Keratinocyte (primary cell): ENCODE measurements at regions not wholly inside any gene's neighbourhood (a gene's known extent, or its start where the extent isn't known, plus 50 kb on each side); places are given as distances from the start of the nearest gene placed in this dataset.

Experiments
- DNase-seq: peaks from one replicate; pipeline ENCODE4 v3.0.0-alpha.2; 2011; ENCODE audit warnings: low read depth, missing footprints, low spot score
- FAIRE-seq: peaks from 2 replicates; lab custom pipeline; 2011; peaks lifted over from hg19 to GRCh38; lab: Jason Lieb, UNC
- H2AFZ ChIP-seq: 2 replicates; pipeline ENCODE4 v1.6.0; 2012; ENCODE audit warnings: low read length, control low read depth, inconsistent platforms; ENCODE audit not compliant: control insufficient read depth
- H3K27ac ChIP-seq: 2 replicates; pipeline ENCODE4 v1.5.1; 2011; ENCODE audit warnings: low read length; ENCODE audit not compliant: control insufficient read depth, insufficient read depth
- H3K27me3 ChIP-seq: 3 replicates; pipeline ENCODE4 v1.6.0; 2011; ENCODE audit warnings: low read length; ENCODE audit not compliant: control insufficient read depth, insufficient read depth; ENCODE audit errors: extremely low read depth
- H3K36me3 ChIP-seq, 2 experiments: 2 replicates in 1 of 2; 3 replicates in 1 of 2; pipeline ENCODE4 v1.5.1; 2011; ENCODE audit warnings: low read length in 2 of 2, mild to moderate bottlenecking in 1 of 2; ENCODE audit not compliant: control insufficient read depth in 2 of 2, insufficient read depth in 2 of 2; ENCODE audit errors: extremely low read depth in 1 of 2
- H3K4me1 ChIP-seq: 3 replicates; pipeline ENCODE4 v1.5.1; 2011; ENCODE audit warnings: low read length; ENCODE audit not compliant: control insufficient read depth, insufficient read depth; ENCODE audit errors: extremely low read depth
- H3K4me2 ChIP-seq: 3 replicates; pipeline ENCODE4 v1.6.0; 2011; ENCODE audit warnings: low read depth, low read length; ENCODE audit not compliant: control insufficient read depth, insufficient read depth; ENCODE audit errors: extremely low read depth
- H3K4me3 ChIP-seq, 3 experiments: fragments of 200-600 bp in 1 of 3; sonication (generic) in 1 of 3; 2 replicates in 2 of 3; 3 replicates in 1 of 3; pipeline ENCODE4 v1.5.1; 2011 to 2016; ENCODE audit warnings: low read length in 3 of 3, mild to moderate bottlenecking in 3 of 3, control low read depth in 2 of 3, inconsistent platforms in 1 of 3, low read depth in 1 of 3, mixed read lengths in 1 of 3, mixed run types in 1 of 3, moderate library complexity in 1 of 3; ENCODE audit not compliant: control insufficient read depth in 2 of 3, insufficient read depth in 2 of 3; ENCODE audit errors: extremely low read depth in 1 of 3
- H3K79me2 ChIP-seq: 2 replicates; pipeline ENCODE4 v1.6.0; 2012; ENCODE audit warnings: low read length; ENCODE audit not compliant: control insufficient read depth, insufficient read depth
- H3K9ac ChIP-seq: 3 replicates; pipeline ENCODE4 v1.6.0; 2011; ENCODE audit warnings: low read length; ENCODE audit not compliant: control insufficient read depth, insufficient read depth; ENCODE audit errors: extremely low read depth
- H3K9me1 ChIP-seq: 3 replicates; pipeline ENCODE4 v1.6.0; 2011; ENCODE audit warnings: low read length; ENCODE audit not compliant: control insufficient read depth, insufficient read depth; ENCODE audit errors: extremely low read depth
- H3K9me3 ChIP-seq: 2 replicates; pipeline ENCODE4 v1.5.1; 2012; ENCODE audit warnings: low read depth, low read length; ENCODE audit not compliant: control insufficient read depth
- H4K20me1 ChIP-seq: 3 replicates; pipeline ENCODE4 v1.6.0; 2011; ENCODE audit warnings: low read length; ENCODE audit not compliant: control insufficient read depth, insufficient read depth; ENCODE audit errors: extremely low read depth
- EZH2 ChIP-seq: IDR thresholded peaks from one replicate; pipeline ENCODE4 v1.6.1; 2012; ENCODE audit warnings: inconsistent platforms, mild to moderate bottlenecking, low read length, moderate library complexity
- dilution Hi-C: fragments of 300-500 bp; cut with MboI; formaldehyde crosslinking; loops from one replicate; pipeline ENCODE4 v1.7.0; 2020; ENCODE audit warnings: low sequenced_read_pairs; ENCODE audit not compliant: extremely low pct_ligation_motif_present
- TF ChIP-seq, protein P1 (sequence below), 3 experiments: IDR thresholded peaks in 1 of 3; conservative IDR thresholded peaks in 1 of 3; optimal IDR thresholded peaks in 1 of 3; 2 replicates in 2 of 3; 3 replicates in 1 of 3; pipeline versions ENCODE3 to v1.5.1; 2011; ENCODE audit warnings: low read length in 3 of 3, mild to moderate bottlenecking in 3 of 3, moderate library complexity in 2 of 3, control low read depth in 1 of 3, inconsistent platforms in 1 of 3; ENCODE audit not compliant: insufficient read depth in 2 of 3; ENCODE audit errors: extremely low read depth in 1 of 3

DNA sequence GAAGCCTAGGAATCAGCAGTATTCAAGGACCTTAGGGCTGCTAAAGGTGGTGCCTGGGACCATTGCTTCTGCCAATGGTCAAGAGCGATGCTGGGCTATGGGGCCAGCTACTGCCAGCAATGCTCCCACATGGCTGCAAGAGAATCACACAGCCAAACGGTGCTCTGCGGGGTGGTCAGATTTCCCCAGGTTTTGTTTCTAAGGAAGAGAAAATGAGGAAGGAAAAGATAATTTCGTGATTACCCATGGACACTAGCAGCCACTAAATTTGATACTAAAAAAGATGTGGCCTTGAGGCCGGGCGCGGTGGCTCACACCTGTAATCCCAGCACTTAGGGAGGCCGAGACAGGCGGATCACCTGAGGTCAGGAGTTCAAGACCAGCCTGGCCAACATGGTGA lies 83.0 kb downstream of the LYZL2 start:
- H3K9me3 ChIP-seq: no peaks in the 10 kb centered on the region
- FAIRE-seq (no peak), DNase-seq (no peak)
- H3K27me3 ChIP-seq: peaks cover 4% of the 10 kb centered on the region
- dilution Hi-C loops: no loop called here
- H3K79me2 ChIP-seq: no peaks in the 10 kb centered on the region
- H3K36me3 ChIP-seq: no peaks in the 10 kb centered on the region
- no peak overlapping the region for H2AFZ ChIP-seq
- no peak overlapping the region for H3K4me2 ChIP-seq
- H3K27ac ChIP-seq: no peak overlapping the region
- no peak for TF ChIP-seq EZH2
- TF ChIP-seq, protein P1, sequence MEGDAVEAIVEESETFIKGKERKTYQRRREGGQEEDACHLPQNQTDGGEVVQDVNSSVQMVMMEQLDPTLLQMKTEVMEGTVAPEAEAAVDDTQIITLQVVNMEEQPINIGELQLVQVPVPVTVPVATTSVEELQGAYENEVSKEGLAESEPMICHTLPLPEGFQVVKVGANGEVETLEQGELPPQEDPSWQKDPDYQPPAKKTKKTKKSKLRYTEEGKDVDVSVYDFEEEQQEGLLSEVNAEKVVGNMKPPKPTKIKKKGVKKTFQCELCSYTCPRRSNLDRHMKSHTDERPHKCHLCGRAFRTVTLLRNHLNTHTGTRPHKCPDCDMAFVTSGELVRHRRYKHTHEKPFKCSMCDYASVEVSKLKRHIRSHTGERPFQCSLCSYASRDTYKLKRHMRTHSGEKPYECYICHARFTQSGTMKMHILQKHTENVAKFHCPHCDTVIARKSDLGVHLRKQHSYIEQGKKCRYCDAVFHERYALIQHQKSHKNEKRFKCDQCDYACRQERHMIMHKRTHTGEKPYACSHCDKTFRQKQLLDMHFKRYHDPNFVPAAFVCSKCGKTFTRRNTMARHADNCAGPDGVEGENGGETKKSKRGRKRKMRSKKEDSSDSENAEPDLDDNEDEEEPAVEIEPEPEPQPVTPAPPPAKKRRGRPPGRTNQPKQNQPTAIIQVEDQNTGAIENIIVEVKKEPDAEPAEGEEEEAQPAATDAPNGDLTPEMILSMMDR (optimal IDR thresholded peaks at IDR 0.05 in 1 of 3, IDR thresholded peaks at IDR 0.05 in 1 of 3, conservative IDR thresholded peaks at IDR 0.05 in 1 of 3; ENCODE audit: extremely low read depth in 1 of 3, insufficient read depth in 2 of 3, low read length in 3 of 3): no peak
- no peaks in the 10 kb centered on the region for H3K9me1 ChIP-seq
- H3K4me1 ChIP-seq: no peaks in the 10 kb centered on the region
- H4K20me1 ChIP-seq: no peaks in the 10 kb centered on the region
- no peak overlapping the region for H3K4me3 ChIP-seq
- H3K9ac ChIP-seq: no peak overlapping the region

- Histone ChIP-seq H3K36me3 (no peaks in the 10 kb centered on the region), H3K4me1 (peaks cover 3% of the 10 kb centered on the region), H3K9ac (no peak overlapping the region), H3K9me3 (no peaks in the 10 kb centered on the region), H3K27ac (no peak overlapping the region), H3K4me2 (no peak overlapping the region), H3K27me3 (peaks cover 4% of the 10 kb centered on the region), H4K20me1 (no peaks in the 10 kb centered on the region), H2AFZ (no peak overlapping the region), H3K9me1 (no peaks in the 10 kb centered on the region), H3K79me2 (no peaks in the 10 kb centered on the region), H3K4me3 (no peak overlapping the region)
- no peak for TF ChIP-seq EZH2
- TF ChIP-seq, protein P1 (optimal IDR thresholded peaks at IDR 0.05 in 1 of 3, IDR thresholded peaks at IDR 0.05 in 1 of 3, conservative IDR thresholded peaks at IDR 0.05 in 1 of 3; ENCODE audit: extremely low read depth in 1 of 3, insufficient read depth in 2 of 3, low read length in 3 of 3): no peak
- dilution Hi-C loops: no loop called here
- DNase-seq (no peak), FAIRE-seq (no peak)
These were observed 86.7 kb downstream of the LYZL2 start for GRCh38 chr10:30542895-30543288.
